ENCODE measurements at regions not wholly inside any gene's neighbourhood (a gene's known extent, or its start where the extent isn't known, plus 50 kb on each side); places are given as distances from the start of the nearest gene placed in this dataset.

DNA sequence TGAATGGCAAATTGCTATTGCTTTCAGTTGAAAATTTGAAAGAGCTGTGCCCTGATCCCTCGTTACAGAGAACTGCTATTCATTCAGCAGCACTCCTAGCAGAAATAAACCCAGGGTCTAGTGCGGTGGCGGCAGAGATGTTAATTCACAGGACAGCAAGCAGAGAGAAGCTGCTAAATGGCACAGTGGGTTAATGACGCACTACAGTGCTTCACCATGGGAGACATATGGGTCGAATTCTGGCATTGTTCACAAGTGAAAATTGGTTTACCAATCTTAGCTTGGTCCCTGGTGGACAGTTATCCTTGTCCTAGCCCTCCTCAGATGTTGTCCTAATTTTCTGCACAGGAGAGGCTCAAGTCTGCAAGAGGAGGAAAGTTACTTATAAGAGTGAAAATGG is 807.4 kb downstream of the TLE1 start:
- Histone ChIP-seq H3K4me1 (peaks cover 0 to 4% of the 10 kb centered on the region in 2 donors), H3K27ac (no peak overlapping the region), H3K27me3 (no peaks in the 10 kb centered on the region), H3K9me3 (no peaks in the 10 kb centered on the region), H3K4me3 (no peak overlapping the region), H3K36me3 (no peaks in the 10 kb centered on the region)
- in situ Hi-C loops (cut with MboI; ENCODE audit: low sequenced_read_pairs in 4 of 4) = no loop called here
- DNase-seq (no peak), ATAC-seq (no peak)
- intact Hi-C loops (cut with DNase I; ENCODE audit: low total_unique reads) = no loop called here
- TF ChIP-seq, protein P1, sequence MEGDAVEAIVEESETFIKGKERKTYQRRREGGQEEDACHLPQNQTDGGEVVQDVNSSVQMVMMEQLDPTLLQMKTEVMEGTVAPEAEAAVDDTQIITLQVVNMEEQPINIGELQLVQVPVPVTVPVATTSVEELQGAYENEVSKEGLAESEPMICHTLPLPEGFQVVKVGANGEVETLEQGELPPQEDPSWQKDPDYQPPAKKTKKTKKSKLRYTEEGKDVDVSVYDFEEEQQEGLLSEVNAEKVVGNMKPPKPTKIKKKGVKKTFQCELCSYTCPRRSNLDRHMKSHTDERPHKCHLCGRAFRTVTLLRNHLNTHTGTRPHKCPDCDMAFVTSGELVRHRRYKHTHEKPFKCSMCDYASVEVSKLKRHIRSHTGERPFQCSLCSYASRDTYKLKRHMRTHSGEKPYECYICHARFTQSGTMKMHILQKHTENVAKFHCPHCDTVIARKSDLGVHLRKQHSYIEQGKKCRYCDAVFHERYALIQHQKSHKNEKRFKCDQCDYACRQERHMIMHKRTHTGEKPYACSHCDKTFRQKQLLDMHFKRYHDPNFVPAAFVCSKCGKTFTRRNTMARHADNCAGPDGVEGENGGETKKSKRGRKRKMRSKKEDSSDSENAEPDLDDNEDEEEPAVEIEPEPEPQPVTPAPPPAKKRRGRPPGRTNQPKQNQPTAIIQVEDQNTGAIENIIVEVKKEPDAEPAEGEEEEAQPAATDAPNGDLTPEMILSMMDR (IDR thresholded peaks at IDR 0.05 in 4 of 5, conservative IDR thresholded peaks at IDR 0.05 in 1 of 5) = no peak
- no peak for TF ChIP-seq POLR2A (IDR thresholded peaks at IDR 0.05)

DNA sequence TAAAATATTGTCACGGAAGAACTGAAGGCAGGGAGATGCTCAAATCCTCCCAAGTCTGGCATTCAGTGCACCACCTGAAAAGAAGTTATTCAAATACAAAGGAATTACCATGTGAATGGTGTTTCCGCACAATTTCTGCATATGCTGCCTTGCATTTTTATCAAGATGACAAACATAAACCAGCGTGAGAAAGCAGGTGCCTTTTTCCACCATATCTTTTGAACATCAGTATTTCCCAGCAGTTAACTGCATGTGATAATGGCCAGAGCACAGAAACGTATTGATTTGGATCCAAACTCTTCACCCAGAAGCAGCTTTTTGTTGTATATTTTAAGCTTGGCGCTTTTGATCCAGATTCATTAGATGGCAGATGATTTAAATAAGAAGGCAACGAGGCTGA is 808.0 kb downstream of the TLE1 start:
- in situ Hi-C loops (cut with MboI; ENCODE audit: low sequenced_read_pairs in 4 of 4) = no loop called here
- Histone ChIP-seq H3K27ac (no peak overlapping the region), H3K36me3 (no peaks in the 10 kb centered on the region), H3K27me3 (no peaks in the 10 kb centered on the region), H3K9me3 (no peaks in the 10 kb centered on the region), H3K4me3 (no peak overlapping the region), H3K4me1 (peaks cover 0 to 4% of the 10 kb centered on the region in 2 donors)
- TF ChIP-seq, protein P1 (IDR thresholded peaks at IDR 0.05 in 4 of 5, conservative IDR thresholded peaks at IDR 0.05 in 1 of 5) = no peak
- ATAC-seq (no peak), DNase-seq (no peak)
- intact Hi-C loops (cut with DNase I; ENCODE audit: low total_unique reads) = no loop called here

DNA sequence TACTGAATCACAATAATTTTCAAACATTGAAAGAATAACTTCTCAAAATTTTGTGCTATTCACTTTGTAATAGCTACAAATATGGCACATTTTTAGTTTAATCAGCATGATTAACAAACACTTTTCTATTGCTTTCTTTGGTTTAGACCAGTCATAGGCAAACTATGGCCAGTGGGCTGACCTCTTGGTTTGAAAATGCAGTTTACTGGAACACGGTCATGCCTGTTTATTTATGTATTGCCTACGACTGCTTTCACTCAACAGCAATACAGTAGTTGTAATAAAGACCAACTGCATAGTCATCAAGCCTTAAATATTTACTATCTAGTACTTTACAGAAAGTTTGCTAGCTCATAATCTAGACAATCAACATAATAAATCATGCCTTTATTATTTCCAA is 810.8 kb downstream of the TLE1 start:
- Histone ChIP-seq H3K27me3 (no peaks in the 10 kb centered on the region), H3K4me1 (no peaks in the 10 kb centered on the region), H3K4me3 (no peak overlapping the region), H3K9me3 (no peaks in the 10 kb centered on the region), H3K36me3 (no peaks in the 10 kb centered on the region), H3K27ac (no peak overlapping the region)
- no peak for ATAC-seq
- in situ Hi-C loops (cut with MboI; ENCODE audit: low sequenced_read_pairs in 4 of 4) = no loop called here
- no peak for DNase-seq
- intact Hi-C loops (cut with DNase I; ENCODE audit: low total_unique reads) = no loop called here
- TF ChIP-seq POLR2A (IDR thresholded peaks at IDR 0.05) = no peak
- TF ChIP-seq, protein P1 (IDR thresholded peaks at IDR 0.05 in 4 of 5, conservative IDR thresholded peaks at IDR 0.05 in 1 of 5) = no peak

DNA sequence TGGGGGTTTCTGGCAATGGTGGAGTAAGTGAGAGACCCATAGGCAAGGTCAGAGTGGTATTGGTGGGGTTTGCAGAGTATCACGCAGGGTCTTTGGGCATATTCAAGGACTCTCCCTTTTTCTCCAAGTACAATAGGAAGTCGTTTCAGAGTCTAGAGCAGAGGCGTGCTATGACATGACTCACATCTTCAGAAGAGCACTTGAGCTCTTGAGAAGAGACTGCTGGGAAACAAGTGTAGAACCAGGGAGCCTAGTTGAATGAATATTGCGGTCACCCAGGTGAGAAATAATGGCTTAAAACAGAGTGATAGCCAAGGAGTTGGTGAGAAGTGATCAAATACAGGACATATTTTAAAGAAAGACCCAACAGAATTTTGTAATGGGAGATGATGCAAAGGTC is 813.4 kb downstream of the TLE1 start:
- no peaks in the 10 kb centered on the region for H3K27me3 ChIP-seq
- intact Hi-C loops (cut with DNase I; ENCODE audit: low total_unique reads) (no loop called here), in situ Hi-C loops (cut with MboI; ENCODE audit: low sequenced_read_pairs in 4 of 4) (no loop called here)
- no peak overlapping the region for H3K4me3 ChIP-seq
- ATAC-seq (no peak), DNase-seq (no peak)
- H3K36me3 ChIP-seq = no peaks in the 10 kb centered on the region
- H3K27ac ChIP-seq = no peak overlapping the region
- H3K4me1 ChIP-seq = no peaks in the 10 kb centered on the region
- no peak for TF ChIP-seq POLR2A (IDR thresholded peaks at IDR 0.05)
- TF ChIP-seq, protein P1 (IDR thresholded peaks at IDR 0.05 in 4 of 5, conservative IDR thresholded peaks at IDR 0.05 in 1 of 5) = no peak
- no peaks in the 10 kb centered on the region for H3K9me3 ChIP-seq

DNA sequence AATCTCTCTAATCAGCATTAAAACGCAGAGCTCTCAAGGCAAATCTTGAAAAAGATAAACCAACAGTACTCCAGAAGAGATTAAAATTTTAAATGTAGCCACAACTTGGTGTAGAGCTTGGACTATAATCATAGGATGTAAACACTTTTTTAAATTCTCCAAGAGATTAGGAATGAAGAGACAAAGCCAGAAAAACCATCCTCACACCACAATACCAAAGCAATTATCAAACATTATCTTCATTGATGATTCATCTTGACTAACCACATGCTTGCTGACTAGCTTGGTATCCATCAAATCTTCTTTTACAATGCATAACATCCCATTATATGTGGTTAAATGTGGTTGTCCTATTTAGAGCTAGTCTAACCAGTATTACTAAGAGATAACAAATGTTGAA is 815.1 kb downstream of the TLE1 start:
- TF ChIP-seq, protein P1 (IDR thresholded peaks at IDR 0.05 in 4 of 5, conservative IDR thresholded peaks at IDR 0.05 in 1 of 5) = no peak
- TF ChIP-seq POLR2A (IDR thresholded peaks at IDR 0.05) = no peak
- Histone ChIP-seq H3K27ac (no peak overlapping the region), H3K36me3 (no peaks in the 10 kb centered on the region), H3K4me1 (no peaks in the 10 kb centered on the region), H3K4me3 (no peak overlapping the region), H3K27me3 (no peaks in the 10 kb centered on the region), H3K9me3 (no peaks in the 10 kb centered on the region)
- in situ Hi-C loops (cut with MboI; ENCODE audit: low sequenced_read_pairs in 4 of 4) (no loop called here), intact Hi-C loops (cut with DNase I; ENCODE audit: low total_unique reads) (no loop called here)
- DNase-seq (no peak), ATAC-seq (no peak)
